Fibroblast of mammary gland (primary cell): ENCODE measurements at regions not wholly inside any gene's neighbourhood (a gene's known extent, or its start where the extent isn't known, plus 50 kb on each side); places are given as distances from the start of the nearest gene placed in this dataset.
"Not testable (repeated sequence)": the region's sequence is repeated elsewhere in the genome, so short reads cannot be mapped to it uniquely, and the experiment has no call there.

ENCODE experiments used
- DNase-seq: peaks from one replicate; pipeline ENCODE4 v3.0.0-alpha.2; 2010; ENCODE audit warnings: low read depth
- H3K4me3 ChIP-seq: 2 replicates; pipeline ENCODE4 v1.5.1; 2011; ENCODE audit warnings: low read depth, mild to moderate bottlenecking, low read length, moderate library complexity; ENCODE audit not compliant: control insufficient read depth
- TF ChIP-seq, protein P1 (sequence below): conservative IDR thresholded peaks from 2 replicates; pipeline ENCODE4 v1.5.1; 2011; ENCODE audit warnings: low read depth, low read length, inconsistent platforms; ENCODE audit not compliant: control insufficient read depth, insufficient read depth

DNA sequence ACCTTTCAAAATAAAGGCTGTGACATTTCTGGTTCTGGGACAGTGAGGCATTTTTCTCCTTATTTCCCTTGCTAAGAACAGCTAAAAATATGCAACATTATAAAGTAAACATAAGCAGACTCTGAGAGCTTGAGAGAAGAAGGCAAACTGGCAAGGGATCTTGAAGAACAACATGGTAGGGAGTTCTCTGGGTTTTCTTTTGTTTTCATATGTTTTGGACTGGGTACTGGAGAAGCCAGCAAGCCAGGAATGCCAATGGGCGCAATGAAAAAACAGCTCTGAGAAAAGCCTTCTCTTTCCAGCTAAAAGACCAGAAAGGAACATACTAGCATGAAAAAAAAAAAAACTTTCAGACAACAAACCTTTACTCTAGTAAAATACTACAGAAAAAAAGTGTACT, 351.4 kb upstream of the HS6ST1 start:
- no peak for DNase-seq
- no peak overlapping the region for H3K4me3 ChIP-seq
- TF ChIP-seq, protein P1, sequence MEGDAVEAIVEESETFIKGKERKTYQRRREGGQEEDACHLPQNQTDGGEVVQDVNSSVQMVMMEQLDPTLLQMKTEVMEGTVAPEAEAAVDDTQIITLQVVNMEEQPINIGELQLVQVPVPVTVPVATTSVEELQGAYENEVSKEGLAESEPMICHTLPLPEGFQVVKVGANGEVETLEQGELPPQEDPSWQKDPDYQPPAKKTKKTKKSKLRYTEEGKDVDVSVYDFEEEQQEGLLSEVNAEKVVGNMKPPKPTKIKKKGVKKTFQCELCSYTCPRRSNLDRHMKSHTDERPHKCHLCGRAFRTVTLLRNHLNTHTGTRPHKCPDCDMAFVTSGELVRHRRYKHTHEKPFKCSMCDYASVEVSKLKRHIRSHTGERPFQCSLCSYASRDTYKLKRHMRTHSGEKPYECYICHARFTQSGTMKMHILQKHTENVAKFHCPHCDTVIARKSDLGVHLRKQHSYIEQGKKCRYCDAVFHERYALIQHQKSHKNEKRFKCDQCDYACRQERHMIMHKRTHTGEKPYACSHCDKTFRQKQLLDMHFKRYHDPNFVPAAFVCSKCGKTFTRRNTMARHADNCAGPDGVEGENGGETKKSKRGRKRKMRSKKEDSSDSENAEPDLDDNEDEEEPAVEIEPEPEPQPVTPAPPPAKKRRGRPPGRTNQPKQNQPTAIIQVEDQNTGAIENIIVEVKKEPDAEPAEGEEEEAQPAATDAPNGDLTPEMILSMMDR: no peak

DNA sequence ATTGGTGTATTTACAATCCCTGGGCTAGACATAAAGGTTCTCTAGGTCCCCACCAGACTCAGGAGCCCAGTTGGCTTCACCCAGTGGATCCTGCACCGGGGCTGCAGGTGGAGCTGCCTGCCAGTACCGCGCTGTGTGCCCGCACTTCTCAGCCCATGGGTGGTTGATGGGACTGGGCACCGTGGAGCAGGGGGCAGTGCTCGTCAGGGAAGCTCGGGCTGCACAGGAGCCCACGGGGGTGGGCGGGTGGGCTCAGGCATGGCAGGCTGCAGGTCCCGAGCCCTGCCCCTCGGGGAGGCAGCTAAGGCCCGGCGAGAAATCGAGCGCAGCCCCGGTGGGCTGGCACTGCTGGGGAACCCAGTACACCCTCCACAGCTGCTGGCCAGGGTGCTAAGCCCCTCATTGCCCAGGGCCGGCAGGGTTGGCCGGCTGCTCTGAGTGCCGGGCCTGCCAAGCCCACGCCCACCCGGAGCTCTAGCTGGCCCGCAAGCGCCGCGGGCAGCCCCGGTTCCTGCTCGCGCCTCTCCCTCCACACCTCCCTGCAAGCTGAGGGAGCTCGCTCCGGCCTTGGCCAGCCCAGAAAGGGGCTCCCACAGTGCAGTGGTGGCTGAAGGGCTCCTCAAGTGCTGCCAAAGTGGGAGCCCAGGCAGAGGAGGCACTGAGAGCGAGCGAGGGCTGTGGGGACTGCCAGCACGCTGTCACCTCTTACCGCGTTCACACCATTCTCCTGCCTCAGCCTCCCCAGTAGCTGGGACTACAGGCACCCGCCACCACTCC, 353.5 kb upstream of the HS6ST1 start:
- not testable (repeated sequence) for DNase-seq, H3K4me3 ChIP-seq

DNA sequence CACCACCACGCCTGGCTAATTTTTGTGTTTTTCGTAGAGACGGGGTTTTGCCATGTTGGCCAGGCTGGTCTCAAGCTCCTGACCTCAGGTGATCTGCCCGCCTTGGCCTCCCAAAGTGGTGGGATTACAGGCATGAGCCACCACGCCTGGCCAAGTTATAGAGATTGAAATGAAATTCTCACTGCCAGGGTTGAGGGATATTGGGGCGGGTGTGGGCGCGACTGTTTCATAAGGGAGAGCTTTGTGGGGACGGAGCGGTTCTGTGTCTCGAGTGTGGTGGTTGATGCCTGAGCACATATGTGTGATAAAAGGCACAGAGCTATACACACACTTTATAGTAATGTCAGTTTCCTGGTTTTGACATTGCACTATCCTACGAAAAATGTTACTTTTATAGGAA, 361.0 kb upstream of the HS6ST1 start:
- not testable (repeated sequence) for DNase-seq

DNA sequence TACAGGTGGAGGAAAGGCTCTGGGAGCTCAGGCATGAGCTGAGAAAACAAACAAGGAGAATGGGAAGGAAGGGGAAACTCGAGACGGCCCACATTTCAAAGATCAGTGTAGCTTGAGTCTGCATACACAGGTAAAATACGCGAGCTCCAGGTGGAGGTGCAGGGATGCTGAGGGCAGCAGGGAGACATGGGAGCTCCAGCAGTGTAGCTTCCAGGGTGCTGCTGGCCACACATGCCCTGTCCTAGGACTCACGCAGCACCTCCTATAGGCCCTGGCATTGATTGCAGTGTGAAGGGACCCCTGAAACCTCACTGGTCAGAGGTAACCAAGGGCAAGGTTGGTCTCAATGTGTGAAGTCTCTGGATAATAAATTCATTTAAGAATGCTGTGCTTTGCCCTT, 362.8 kb upstream of the HS6ST1 start:
- H3K4me3 ChIP-seq: no peak overlapping the region
- TF ChIP-seq, protein P1: no peak
- no peak for DNase-seq

More for the DNA sequence above, 361.0 kb upstream of the HS6ST1 start:
- not testable (repeated sequence) for H3K4me3 ChIP-seq

DNA sequence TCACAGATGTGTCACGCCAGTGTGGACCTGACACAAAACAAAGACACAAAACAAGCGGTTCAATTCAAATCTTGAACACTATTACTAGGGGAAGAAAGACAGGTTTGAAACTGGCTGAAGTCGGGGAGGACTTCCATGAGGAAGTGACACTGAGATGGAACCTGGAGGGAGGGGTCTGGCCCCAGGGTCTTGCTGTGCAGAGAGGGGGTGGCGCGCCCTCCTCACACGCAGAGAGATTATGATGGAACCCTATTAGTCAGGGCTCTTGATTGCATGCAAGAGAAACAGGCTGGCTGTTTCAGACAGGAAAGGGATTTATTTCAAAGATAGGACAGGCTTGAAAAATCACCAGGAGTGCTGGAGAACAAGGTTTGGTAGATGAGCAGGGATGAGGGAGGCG, 363.6 kb upstream of the HS6ST1 start:
- TF ChIP-seq, protein P1: no peak
- DNase-seq: no peak
- H3K4me3 ChIP-seq: no peak overlapping the region

DNA sequence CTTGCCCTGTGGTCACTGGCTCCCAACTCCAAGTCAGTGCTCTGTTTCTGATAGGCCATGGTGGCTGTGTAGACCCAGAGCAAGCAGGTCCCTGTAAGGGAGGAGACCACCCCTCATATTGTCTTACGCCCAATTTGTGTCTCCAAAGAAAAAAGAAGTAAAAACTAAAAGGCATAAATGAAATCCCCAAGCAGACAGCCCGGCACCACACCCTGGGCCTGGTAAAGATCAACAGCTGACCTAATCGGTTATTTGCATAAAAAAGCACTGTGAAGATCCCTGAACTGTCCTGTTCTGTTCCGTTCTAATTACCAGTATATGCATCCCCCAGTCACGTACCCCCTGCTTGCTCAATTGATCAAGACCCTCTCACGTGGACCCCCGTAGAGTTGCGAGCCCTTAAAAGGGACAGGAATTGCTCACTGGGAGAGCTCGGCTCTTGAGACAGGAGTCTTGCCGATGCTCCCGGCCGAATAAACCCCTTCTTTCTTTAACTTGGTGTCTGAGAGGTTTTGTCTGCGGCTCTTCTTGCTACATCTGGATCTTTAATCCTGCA, 364.1 kb upstream of the HS6ST1 start:
- TF ChIP-seq, protein P1: no peak
- no peak for DNase-seq
- no peak overlapping the region for H3K4me3 ChIP-seq

DNA sequence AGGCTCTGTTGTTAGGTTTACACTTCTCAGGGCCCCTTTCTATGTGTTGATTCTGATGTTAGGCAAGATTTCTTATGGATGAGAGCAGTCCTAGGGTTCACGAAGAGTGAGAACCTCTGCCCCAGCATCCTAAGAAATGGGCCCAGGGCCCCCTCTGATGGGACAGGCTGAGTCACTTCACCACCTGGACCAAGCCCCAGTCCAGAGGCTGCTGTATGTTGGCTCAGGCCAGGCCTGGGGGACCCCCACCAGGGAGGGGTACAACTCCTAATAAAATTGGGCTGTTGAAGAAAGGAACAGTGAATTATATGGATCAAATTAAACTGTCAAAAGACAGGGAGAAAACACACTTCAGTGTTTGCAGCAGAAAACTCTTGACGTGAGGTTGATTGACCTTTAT, 365.9 kb upstream of the HS6ST1 start:
- no peak overlapping the region for H3K4me3 ChIP-seq
- DNase-seq: no peak
- TF ChIP-seq, protein P1: no peak
